CD4-positive, alpha-beta T cell treated with Interleukin-17A for 1 hour (primary cell): ENCODE measurements at regions not wholly inside any gene's neighbourhood (a gene's known extent, or its start where the extent isn't known, plus 50 kb on each side); places are given as distances from the start of the nearest gene placed in this dataset.

Source experiments
- DNase-seq: peaks from one replicate; pipeline ENCODE4 v3.0.0-alpha.2; 2020

DNA sequence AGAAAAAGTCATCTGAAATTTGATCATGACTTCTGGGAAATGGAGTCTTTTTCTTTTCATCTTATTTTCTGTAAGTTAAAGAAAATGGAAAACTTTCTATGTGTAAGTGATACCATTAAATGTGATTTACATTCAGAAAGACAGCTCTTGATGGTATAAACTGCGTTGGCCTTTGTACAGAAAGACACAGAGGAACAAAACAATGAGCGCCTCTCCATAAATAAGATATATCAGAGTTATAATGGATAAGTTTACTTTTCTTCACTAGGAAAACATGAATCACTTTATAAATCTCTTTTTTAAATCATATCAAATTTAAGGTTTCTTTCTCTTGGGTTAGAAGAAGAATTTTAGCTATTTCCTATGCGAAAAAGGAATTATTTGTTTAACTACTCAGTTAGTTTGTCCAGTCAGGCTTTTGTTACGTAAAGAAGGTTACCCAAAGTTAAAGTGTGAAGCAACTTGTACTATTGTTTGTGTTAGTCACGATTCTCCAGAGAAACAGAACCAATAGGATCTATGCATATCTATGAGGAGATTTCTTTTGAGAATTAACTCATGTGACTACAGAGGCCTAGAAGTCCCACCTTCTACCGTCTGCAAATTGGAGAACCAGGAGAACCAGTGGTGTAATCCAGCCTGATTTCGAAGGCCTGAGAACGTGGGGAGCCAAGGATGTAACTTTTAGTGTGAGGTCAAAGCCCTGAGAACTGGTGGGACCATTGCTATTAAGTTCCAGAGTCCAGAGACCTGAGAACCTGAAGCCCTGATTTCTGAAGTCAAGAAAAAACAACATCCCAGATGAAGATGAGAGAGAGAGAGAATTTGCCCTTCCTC is 295.4 kb upstream of the KCNJ16 start:
- no peak for DNase-seq

DNA sequence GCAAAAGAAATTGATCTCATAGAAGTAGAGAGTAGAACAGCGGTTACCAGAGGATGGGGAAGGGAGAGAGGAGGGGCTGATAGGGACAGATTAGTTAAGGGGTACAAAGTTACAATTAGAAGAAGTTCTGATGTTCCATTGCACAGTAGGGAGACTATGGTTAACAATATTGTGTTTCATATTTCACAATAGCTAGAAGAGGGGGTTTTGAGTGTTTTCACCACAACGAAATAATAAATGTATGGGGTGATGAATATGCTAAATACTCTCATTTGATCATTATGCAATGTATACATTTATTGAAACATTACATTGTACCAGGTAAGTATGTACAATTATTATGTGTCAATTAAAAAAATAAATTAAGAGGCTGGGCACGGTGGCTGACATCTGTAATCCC is 291.2 kb upstream of the KCNJ16 start:
- no peak for DNase-seq

DNA sequence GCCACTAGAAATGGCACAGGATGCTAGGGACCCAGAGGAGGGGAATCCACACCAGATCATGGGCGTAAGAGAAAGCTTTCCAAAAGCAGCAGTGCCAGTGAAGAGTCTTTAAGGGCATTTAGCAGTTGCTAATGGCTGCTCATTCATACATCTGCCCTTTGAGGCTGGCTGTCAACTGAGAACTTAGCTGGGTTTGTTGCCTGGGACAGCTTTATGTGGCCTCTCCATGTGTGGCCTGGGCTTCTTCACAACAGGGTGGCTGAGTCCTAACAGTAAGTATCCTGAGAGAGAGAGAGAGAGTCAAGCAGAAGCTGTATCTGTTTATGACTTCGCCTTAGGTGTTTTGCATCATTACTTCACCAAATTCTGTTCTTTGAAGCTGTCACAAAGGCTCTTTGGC is 286.1 kb upstream of the KCNJ16 start:
- no peak for DNase-seq

DNA sequence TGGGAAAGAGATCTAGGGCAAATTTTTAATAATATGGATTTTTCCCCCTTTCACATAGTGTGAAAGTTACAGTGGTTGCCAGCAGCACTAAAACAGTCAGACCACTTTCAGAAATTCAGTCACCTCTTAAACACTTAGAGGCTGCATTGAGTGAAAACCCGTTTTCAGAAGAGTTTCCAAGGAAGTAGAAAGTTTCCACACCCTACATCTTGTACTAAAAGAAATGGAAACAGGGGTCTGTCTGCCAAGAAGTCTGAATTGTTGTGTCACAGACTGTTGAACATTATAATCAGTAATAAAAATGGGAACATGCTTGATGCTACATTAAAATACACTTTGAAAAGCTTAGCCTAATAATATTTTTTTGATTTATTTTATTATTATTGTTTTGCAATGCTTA is 278.9 kb upstream of the KCNJ16 start:
- no peak for DNase-seq

DNA sequence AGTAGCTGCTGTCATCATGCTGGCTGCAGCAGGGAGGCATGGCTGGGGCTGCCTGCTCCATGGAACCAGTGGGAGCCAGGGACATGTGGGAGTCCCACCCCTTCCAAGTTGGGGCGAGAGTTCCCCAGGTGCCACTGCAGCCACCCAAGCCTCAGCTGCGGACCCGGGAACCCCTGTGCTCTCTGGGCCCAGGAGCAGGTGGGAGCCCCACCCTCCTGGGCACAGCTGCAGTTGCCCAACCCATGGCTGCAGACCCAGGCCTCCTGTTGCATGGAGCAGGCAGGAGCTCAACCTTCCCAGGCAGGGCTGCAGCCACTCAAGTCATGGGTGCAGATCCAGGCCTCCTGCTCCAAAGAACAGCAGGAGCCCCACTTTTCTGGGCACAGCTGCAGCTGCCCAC is 274.2 kb upstream of the KCNJ16 start:
- DNase-seq = no peak

DNA sequence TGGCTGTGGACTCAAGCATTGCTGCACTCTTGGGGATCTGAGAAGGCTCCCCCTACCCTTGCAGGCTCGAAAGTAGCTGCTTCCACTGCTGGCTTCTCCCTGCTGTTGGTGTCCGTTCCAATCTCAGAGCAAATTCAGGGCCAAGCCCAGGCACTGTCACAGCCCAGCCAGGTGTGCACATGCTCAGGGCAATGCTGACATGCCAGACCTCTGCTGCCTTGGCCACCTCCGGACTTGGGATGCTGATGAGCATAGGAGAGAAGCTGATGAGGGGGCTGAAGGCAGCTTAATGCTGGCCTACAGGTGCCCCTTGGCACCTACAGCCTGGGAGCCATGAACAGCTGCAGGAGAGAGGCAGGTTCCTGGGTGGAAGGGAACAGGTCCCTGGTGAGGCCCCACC is 273.7 kb upstream of the KCNJ16 start:
- DNase-seq = no peak

DNA sequence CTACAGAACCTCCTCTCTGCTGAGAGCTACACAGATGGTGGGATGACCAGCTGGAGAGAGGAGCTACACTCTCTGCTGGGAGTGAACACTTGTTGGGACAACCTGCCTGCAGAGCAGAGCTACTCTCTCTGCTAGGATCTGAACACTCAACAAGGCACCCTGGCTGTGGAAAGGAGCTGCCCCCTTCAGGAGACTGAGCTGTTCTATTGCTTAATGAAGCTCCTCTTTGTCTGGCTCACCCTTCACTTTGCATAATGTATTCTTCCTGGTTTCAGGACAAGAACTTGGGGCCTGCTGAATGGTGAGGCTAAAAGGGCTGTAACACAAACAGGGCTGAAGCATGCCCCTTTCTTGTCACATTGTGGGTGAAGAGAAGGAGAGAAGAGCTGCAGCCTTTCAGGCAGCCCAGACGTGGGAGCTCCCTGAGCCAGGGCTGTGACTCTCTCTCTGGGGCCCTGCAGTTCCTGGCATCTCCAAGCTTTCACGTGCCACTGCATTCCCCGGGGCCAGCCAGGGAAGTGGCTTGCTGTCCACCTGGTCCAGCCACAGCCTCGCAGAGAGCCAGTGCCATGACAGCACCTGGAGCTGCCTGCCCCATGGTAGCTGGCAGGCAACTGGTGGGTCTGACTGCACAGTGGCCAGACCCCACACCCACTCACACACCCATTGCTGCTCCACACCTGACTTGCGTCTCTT is 272.8 kb upstream of the KCNJ16 start:
- no peak for DNase-seq

DNA sequence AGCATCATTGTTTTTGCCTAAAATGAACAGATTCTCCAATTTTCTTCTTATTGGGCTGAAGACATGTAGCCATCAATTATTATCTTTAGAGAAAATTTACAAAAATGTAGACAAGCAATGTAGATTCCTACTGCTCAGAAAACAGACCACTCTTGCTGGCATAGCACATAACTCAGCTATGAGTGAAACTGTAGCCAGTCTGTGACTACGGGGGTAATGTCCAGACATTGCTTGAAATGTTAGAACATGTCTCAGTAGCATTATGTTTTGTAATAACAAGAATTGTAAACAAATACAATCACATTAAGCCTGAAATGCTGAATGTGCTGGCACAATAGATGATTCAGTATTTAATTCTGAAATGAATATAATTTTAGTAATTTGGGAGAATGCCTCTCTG is 265.7 kb upstream of the KCNJ16 start:
- no peak for DNase-seq

DNA sequence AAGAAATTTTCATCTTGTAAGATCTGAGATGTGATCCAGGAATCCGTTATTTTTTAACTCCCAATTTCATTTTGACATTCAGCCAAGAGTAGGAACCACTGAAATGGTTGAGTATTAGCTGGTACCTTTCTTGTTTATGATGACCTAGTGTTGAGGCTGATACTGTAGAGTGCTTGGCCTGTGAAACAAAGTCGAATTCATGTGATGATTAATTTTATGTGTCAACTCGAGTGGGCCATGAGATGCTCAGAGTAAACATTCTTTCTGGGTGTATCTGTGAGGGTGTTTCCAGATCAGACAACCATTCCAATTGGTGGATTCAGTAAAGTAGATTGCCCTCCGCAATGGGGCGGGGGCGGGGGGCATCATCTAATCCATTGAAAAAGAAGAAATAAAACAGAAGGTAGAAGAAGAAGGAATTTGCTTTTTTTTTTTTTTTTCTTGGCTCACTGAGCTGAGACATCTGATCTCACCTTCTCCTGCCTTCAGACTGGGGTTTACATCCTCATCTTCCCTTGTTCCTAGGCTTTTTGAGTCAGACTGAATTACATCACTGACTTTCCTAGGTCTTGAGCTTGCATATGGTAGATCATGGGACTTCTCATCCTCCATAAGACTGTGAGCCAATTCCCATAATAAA is 264.6 kb upstream of the KCNJ16 start:
- no peak for DNase-seq

DNA sequence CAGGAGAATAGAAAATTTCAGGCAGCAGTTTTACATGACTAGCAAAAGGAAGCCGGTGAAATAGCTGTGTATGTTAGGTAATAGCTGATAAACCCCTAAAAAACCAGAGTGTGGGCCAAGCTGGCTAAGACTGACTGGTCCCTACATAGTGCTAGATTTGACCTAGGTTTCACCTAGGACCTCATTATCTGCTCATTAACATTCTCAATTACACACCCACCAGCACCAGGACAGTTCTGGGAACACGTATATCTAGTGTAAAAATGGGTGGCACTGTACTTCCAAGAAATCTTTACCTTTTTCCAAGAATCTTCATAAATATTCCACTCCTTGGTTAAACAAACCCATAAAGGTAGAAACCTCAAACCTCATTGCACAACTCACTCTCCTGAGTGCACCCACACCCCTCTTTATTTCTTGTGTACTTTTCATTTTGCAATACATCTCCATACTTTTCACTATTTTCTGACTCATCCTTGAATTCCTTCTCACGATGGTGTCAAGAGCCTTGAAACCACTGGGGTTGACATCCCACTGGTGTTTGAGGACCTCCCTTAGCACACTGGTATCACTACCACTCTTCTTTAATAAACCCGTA is 262.7 kb upstream of the KCNJ16 start:
- no peak for DNase-seq

DNA sequence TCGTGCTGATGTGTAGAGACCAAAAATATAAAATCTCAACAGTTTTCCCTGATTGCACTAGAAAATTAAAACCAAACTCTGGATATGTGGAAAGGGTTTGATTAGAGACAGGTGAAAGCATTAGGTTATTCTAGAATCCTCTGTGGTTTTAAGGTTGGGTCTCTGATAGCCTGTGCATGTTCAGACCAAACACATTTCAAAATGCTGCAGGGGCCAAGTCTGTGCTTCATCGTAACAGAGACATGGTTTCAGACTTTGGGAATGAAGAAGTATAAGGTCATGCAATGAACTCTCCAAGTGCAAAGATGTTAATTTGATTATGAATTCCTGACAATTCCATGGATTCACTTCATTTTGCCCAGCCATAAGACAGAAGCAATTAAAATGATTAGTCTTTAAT is 261.0 kb upstream of the KCNJ16 start:
- no peak for DNase-seq

DNA sequence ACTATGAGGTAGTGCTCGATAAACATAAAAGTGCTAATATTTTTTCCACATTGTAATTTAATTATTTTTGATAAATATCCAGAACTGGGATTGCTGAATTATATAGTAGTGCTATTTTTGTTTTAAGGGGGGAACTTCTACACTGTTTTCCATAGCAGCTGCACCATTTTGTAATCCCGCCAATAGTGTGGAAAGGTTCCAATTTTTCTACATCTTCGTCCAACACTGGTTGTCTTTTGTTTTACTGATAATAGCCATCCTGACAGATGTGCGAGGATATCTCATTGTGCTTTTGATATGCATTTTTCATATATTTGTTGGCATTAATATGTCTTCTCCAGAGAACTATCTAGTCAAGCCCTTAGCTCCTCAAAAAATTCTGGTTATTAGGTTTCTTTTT is 259.6 kb upstream of the KCNJ16 start:
- DNase-seq = no peak

DNA sequence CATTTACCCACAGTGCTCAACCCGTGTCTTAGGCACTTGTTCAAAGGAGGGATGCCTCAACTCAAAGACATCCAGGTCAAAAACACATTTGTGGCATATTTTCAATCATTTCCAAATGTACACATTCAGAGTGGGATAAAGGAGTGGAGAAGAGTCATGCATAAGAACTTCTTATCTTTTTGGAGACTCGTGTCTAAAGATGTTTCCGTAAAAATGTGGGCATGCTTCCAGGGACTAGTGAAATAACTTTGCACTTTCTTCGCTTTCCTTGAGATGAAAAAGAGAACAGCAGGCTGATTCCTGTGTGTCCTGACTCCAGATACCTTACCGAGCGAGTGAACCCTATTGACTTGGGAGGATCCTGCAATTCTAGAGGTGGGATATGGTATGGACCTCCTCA is 256.6 kb upstream of the KCNJ16 start:
- DNase-seq = no peak

DNA sequence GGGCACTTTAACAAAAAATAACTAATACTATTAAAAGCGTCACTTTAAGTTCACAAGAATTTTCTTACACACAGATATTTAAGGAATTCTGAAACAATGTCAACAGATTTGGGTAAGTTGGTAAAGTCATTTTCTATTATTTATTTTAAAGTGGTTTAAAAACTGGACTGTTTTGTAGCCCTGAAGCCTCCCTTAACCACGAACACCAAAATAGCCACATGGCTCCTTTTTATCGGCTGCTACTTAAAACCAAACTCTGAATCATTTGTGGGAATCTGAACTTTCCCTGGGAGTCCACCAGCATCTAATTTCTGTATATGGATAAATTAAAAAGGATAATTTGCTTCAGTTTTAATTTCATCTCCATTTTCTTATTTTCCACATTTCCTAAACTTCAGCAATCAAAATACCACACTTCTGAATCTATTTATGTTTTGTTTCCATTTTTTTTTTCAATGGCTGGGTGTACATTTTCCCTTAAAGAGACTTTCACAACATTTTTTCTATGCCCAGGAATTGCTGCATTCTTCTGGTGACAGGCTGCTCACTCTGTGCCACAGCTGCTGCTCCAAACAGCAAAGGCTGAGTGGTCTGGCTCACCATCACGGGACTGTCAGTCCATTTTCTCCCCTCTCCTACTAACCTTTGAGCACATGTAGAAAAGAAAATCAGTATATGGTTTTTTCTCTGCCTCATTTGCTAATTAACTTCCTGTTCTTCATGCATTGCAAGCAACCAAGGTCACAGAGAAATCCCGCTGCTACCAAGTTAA is 255.5 kb upstream of the KCNJ16 start:
- no peak for DNase-seq

DNA sequence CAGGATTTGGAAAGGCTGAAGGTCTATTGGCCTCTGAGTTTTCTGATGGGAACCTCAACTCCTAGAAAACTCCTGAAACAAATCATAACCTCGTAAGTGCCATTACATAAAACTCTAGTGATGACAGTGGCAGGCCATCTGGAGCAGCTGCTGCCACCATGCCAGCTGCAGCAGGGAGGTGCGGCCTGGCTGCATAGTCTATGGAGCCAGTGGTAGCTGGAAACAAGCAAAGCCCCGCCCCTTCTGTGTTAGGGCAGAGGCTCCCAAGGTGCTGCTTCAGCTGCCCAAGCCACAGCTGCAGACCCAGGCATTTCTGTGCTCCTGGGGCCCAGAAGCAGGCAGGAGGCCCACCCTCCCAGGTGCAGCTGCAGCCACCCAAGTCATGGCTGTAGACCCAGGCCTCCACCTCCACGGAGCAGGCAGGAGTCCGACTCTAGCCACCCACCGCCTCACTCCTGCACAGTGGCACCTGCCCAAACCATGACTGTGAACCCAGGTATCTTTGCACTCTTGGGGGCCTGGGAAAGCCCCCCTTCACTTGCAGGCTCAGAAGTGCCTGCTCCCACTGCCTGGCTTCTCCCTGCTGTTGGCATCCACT is 254.1 kb upstream of the KCNJ16 start:
- DNase-seq = no peak

DNA sequence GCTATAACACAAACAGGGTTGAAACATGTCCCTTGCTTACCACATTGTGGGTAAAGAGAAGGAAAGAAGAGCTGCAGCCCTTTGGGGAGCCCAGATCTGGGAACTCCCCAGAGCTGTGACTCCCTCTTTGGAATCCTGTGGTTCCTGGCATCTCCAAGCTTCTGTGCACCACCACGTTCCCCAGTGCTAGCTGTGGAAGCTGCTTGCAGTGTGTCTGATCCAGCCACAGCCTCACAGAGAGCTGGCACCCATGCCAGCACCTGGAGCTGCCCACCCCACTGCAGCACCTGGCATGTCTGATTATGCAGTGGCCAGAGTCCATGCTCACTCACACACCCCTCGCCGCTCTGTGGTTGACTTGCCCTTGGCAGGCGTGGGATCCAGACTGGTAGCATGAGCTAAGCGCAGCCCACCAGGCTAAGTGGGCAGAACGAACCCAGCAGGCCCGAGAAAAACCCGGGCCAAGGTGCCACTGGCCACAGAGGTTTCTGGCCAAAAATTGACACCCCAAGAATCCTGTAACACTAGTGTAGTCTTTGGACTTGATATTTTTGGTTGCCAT is 252.6 kb upstream of the KCNJ16 start:
- DNase-seq = no peak

DNA sequence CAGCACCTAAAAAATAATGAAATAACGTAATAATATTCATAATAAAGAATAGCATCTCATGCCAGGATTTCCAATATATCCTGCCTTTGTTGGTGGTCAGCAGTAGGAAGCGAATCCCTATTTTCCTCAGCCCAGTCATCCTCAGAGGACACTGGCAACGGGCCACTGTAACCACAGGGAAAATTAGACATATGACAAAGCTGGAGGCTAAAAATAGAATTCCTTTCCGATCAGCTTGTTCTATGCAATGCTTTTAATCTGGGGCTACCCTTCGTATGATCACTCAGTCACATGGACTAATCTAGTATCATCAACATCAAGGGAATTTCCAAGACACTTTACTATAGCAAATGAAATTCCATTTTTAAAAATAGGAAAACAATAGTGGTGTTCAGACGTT is 246.9 kb upstream of the KCNJ16 start:
- no peak for DNase-seq

DNA sequence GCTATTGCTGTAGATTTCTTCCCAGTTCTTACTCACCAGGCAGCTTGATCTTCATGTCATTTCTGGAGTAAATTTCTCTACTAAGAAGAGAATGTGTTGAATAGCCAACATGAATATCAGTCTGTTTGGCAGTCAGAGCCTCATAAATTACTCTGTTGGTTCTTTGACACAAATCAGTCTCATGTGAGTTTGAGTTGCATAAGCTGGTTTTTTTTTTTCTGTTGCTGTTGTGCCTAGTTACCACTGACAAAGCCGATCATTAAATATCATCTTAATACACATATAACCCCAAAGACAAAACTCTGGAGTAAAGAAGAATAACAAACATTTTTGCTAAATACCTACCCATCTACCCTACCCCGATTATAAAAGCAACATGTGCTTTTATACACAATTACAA is 240.5 kb upstream of the KCNJ16 start:
- DNase-seq = no peak

DNA sequence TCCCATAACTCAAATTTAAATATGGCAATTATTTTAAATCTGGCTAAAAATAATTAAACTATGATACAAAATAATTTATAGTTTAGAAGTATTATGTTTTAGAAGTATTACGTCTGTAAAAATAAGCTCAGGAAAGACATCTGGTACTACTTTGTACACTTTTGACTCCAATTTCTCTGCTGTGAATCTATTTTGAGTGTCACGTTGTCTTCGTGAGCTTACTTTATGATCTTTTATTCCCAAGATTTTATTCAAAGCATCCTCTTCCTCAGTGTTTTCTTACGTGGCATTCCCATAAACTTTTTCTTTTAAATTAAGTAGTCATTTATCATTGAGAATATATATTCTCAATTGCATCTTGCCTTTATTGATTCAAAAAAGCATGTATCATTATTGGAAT is 223.3 kb upstream of the KCNJ16 start:
- DNase-seq = no peak

DNA sequence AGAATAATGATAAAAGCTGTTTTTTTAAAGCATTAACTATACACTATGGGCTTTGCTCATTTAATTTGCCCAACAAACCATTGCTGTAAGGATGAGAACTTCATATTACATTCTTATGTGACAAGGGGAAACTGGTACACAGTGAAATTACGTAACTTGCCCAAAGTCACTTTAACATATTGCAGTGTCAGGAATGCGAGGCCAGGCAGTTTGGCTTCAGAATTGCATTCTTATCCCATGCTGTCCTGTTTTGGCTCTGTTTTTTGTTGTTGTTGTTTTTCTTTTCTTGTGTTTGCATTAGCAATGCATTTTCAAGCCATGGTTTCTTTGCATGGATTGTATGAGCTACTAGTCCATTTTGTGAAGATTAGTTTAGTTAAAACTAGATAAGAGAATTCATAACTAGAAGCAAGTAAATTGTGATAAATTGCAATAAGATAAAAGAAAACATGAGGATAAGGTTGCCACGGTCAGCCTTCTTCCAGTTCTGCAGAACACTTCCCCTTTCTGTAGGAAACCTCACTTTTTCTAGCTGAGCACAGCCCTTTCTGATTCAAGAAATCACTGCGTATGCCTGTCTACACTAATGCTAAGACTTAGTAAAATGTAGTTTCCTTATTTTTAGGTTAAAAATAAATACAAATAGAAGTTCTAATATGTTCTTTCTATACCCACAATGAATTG is 221.3 kb upstream of the KCNJ16 start:
- no peak for DNase-seq

DNA sequence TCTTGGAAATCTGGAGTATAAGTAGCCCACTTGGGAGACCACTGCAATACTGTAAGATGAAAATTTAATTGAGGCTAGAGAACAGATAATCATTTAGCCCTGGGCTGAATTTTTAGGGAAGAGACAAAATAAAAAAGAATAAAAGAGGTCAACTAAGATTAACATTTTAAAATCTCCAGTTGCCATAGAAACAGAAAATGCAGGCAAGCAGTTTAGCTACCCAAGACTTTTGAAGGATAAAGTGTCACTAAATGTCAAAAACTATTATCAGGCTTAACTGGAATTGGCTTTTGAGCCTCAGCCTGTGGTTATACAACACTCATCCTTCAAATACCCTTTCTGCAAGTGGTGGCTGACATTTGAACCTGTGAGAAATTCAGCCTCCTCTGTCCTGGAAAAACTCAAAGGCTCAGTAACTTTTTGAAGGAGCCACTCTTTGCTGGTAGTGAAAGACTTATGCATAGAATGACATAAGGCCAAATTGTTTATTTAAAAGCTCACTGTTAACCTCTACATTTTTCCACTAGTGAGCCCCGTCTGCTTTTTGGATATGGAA is 220.7 kb upstream of the KCNJ16 start:
- DNase-seq = no peak
